ENCODE measurements at regions not wholly inside any gene's neighbourhood (a gene's known extent, or its start where the extent isn't known, plus 50 kb on each side); places are given as distances from the start of the nearest gene placed in this dataset.
A peak's percentile ranks its signal among the peaks of the same experiment; 100 is the strongest.

DNA sequence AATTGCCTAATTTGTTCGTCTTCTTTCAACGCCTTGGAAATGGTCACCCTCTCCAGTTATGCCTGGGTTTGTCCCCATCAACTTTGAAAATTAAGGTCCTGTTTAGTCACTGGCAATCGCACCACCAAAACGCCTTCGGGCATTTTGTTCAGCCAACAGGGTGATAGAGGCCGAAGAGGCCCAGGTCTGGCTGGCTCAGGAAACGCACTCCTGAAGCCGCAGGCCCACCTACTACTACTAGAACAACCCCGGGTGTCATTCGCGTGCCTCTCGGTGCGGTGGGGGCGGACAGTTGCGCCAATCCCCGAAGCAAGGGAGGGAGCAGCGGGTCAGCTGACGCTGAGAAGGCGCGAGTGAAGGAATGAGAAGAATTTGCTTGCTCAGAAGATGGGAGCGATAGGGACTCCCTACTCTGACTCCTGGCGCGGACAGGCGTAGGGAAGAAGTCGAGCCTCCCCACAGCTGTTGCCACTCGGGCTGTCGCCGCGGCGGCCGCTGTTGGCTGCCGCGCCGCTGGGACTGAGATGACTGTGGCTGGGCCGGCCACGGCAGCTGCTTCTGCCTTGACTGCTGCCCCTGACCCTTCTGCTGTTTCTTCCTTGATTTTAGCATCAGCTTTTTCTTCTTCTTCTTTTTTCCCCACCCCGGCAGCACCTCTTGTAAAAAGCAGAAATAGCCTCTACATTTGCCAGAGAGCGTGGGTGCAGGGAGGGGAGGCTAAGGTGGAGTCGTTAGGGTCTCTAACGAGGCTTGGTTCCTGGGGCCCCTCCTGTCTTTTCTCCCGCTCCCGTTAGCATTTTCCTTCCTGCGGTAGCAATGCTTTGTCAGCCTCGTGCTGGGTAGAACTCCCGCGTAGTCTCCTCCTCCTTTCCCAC, 387.6 kb downstream of the FIGN start:
- BruUV-seq (replicated peaks) = no TSS peak
- Mint-ChIP-seq H3K4me1 (ENCODE audit: insufficient read depth, unreplicated experiment) (peaks cover 10% of the 10 kb centered on the region), H3K27me3 (ENCODE audit: insufficient read depth, unreplicated experiment) (no peaks in the 10 kb centered on the region), H3K36me3 (ENCODE audit: insufficient read depth, unreplicated experiment) (no peaks in the 10 kb centered on the region), H3K9me3 (ENCODE audit: unreplicated experiment) (no peaks in the 10 kb centered on the region), H3K4me3 (ENCODE audit: unreplicated experiment) (no peak overlapping the region), H3K27ac (ENCODE audit: low read depth, unreplicated experiment) (no peak overlapping the region)
- ChIA-PET CTCF (interaction anchor here (0.7 to 1.8 kb wide), 9 partner anchors 31 to 1149 kb away, joined by 3 to 11 read pairs (median 3); no protein-coding TSS in a partner anchor), POLR2A (interaction anchor here (0.7 kb wide), 2 partner anchors 543 to 1096 kb away, joined by 3 read pairs; no protein-coding TSS in a partner anchor)
- TF ChIP-seq, protein P1, sequence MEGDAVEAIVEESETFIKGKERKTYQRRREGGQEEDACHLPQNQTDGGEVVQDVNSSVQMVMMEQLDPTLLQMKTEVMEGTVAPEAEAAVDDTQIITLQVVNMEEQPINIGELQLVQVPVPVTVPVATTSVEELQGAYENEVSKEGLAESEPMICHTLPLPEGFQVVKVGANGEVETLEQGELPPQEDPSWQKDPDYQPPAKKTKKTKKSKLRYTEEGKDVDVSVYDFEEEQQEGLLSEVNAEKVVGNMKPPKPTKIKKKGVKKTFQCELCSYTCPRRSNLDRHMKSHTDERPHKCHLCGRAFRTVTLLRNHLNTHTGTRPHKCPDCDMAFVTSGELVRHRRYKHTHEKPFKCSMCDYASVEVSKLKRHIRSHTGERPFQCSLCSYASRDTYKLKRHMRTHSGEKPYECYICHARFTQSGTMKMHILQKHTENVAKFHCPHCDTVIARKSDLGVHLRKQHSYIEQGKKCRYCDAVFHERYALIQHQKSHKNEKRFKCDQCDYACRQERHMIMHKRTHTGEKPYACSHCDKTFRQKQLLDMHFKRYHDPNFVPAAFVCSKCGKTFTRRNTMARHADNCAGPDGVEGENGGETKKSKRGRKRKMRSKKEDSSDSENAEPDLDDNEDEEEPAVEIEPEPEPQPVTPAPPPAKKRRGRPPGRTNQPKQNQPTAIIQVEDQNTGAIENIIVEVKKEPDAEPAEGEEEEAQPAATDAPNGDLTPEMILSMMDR (IDR thresholded peaks at IDR 0.05; ENCODE audit: unreplicated experiment) = no peak
- DNase-seq (ENCODE audit: unreplicated experiment) = no peak
- intact Hi-C loops (cut with micrococcal nuclease) = no loop called here

DNA sequence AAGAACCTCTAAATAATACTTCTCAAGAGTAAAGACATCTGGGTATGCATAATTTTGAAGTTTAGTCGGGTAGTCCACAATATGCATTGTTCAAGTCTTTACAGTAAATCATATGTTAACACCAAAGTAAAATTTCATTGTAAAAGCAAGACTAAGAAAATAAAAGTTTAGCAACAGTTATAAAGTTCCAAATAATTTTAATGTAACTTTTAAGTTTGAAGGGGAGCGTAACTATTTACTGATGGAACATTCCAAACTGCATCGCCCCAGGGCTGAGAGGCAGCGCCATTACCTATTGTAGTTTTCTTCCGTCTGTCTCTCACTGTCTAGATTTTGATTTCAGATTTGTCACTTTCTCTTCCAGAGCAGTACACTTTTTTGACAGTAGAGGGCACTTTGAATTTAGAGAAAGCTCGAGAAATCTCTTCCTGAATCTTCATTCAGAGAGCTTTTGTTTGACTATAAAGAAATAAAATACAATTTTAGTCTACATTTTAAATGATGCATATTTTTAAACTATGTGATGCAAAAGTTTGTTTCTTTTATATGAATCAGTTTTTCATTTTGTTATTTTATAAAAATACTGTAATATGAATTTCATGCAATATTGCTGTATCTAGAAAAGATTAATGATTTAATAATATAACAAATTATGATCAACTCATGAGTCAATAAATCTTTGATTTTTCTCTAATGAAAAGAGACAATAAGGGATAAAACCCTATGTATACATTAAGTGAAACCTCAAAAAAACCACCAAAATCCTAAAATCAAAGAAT, 389.8 kb downstream of the FIGN start:
- no peak overlapping the region for H3K27ac Mint-ChIP-seq (ENCODE audit: low read depth, unreplicated experiment)
- no peaks in the 10 kb centered on the region for H3K9me3 Mint-ChIP-seq (ENCODE audit: unreplicated experiment)
- TF ChIP-seq, protein P1 (IDR thresholded peaks at IDR 0.05; ENCODE audit: unreplicated experiment) = peak; percentile 48
- POLR2A ChIA-PET = interaction anchor here (0.9 kb wide), 1 partner anchor 715 kb away, joined by 3 read pairs; no protein-coding TSS in a partner anchor
- no peaks in the 10 kb centered on the region for H3K36me3 Mint-ChIP-seq (ENCODE audit: insufficient read depth, unreplicated experiment)
- H3K27me3 Mint-ChIP-seq (ENCODE audit: insufficient read depth, unreplicated experiment) = no peaks in the 10 kb centered on the region
- no peak overlapping the region for H3K4me3 Mint-ChIP-seq (ENCODE audit: unreplicated experiment)
- peaks cover 17% of the 10 kb centered on the region for H3K4me1 Mint-ChIP-seq (ENCODE audit: insufficient read depth, unreplicated experiment)
- DNase-seq (ENCODE audit: unreplicated experiment) = peak; percentile 75
- BruUV-seq (replicated peaks) = no TSS peak
- CTCF ChIA-PET = interaction anchor here (0.5 to 1.5 kb wide), 29 partner anchors 9 to 1109 kb away, joined by 3 to 9 read pairs (median 3); no protein-coding TSS in a partner anchor
- intact Hi-C loops (cut with micrococcal nuclease) = loop anchor here (1.0 kb wide), 3 partner anchors 155 to 1084 kb away; no protein-coding TSS in a partner anchor

DNA sequence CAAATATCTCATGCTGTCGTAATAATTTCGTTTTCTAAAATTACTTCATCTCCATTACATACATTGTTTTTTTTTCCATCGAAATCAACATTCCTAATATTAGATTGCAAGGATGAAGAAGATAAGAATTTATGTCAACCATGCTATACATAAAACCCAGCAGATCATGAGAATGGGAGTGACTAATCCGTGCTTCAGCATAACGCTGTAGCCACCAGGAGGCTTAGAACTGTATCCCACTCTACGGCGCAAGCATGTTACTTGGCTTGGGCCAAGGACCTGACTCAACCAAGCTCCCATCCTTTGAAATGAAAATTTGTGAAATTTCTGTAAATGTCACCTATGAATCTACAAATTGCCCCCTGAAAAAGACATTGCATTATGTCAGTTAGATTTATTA, 392.5 kb downstream of the FIGN start:
- Mint-ChIP-seq H3K4me1 (ENCODE audit: insufficient read depth, unreplicated experiment) (peaks cover 18% of the 10 kb centered on the region), H3K4me3 (ENCODE audit: unreplicated experiment) (no peak overlapping the region), H3K27me3 (ENCODE audit: insufficient read depth, unreplicated experiment) (no peaks in the 10 kb centered on the region), H3K27ac (ENCODE audit: low read depth, unreplicated experiment) (no peak overlapping the region), H3K9me3 (ENCODE audit: unreplicated experiment) (no peaks in the 10 kb centered on the region), H3K36me3 (ENCODE audit: insufficient read depth, unreplicated experiment) (no peaks in the 10 kb centered on the region)
- no TSS peak for BruUV-seq (replicated peaks)
- CTCF ChIA-PET = interaction anchor here (0.9 kb wide), 1 partner anchor 143 kb away, joined by 3 read pairs; no protein-coding TSS in a partner anchor
- intact Hi-C loops (cut with micrococcal nuclease) = no loop called here
- TF ChIP-seq, protein P1 (IDR thresholded peaks at IDR 0.05; ENCODE audit: unreplicated experiment) = no peak
- POLR2A ChIA-PET = no interaction called here
- no peak for DNase-seq (ENCODE audit: unreplicated experiment)

DNA sequence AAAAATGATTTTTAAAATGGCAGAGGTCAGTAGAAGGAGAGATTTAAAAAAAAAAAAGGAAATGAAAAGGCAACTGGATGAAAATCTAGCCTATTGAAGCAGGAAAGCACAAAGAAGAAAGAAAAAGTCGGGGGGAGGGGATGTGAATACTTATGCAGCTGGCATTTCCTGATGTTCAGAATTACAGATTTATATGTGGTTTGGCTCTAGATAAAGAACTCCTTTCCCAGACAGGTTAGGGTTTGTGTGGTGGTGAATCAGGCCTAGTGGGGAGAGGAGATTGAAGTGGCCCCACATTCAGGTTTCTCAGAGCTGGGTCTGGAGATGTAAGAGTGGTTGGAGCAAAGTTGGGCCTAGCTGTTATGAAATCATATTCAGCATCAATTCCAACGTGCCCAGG, 394.4 kb downstream of the FIGN start:
- peak; percentile 14 for DNase-seq (ENCODE audit: unreplicated experiment)
- intact Hi-C loops (cut with micrococcal nuclease) = no loop called here
- Mint-ChIP-seq H3K36me3 (ENCODE audit: insufficient read depth, unreplicated experiment) (no peaks in the 10 kb centered on the region), H3K4me1 (ENCODE audit: insufficient read depth, unreplicated experiment) (peaks cover 13% of the 10 kb centered on the region), H3K27me3 (ENCODE audit: insufficient read depth, unreplicated experiment) (no peaks in the 10 kb centered on the region), H3K4me3 (ENCODE audit: unreplicated experiment) (no peak overlapping the region), H3K27ac (ENCODE audit: low read depth, unreplicated experiment) (peak overlapping the region; percentile 80), H3K9me3 (ENCODE audit: unreplicated experiment) (no peaks in the 10 kb centered on the region)
- ChIA-PET POLR2A (interaction anchor here (0.7 kb wide), 1 partner anchor 796 kb away, joined by 3 read pairs; no protein-coding TSS in a partner anchor), CTCF (interaction anchor here (0.5 kb wide), 1 partner anchor 392 kb away, joined by 4 read pairs; no protein-coding TSS in a partner anchor)
- TF ChIP-seq, protein P1 (IDR thresholded peaks at IDR 0.05; ENCODE audit: unreplicated experiment) = no peak
- BruUV-seq (replicated peaks) = no TSS peak
